Cardiac muscle cell (in vitro differentiated cells and primary cell): ENCODE measurements at regions not wholly inside any gene's neighbourhood (a gene's known extent, or its start where the extent isn't known, plus 50 kb on each side); places are given as distances from the start of the nearest gene placed in this dataset.

Source experiments
- DNase-seq, 2 donors: peaks; one replicate each; pipeline versions ENCODE4 v3.0.0 to v3.0.0-alpha.2; 2010 to 2017; ENCODE audit warnings: low read depth in 1 of 2, low spot score in 1 of 2
- H3K27ac ChIP-seq: fragments of 200-600 bp; sonication (generic); 2 replicates; pipeline ENCODE4 v1.5.1; 2016
- H3K27me3 ChIP-seq: fragments of 200-600 bp; sonication (generic); 2 replicates; pipeline ENCODE4 v1.6.0; 2016; ENCODE audit warnings: control low read depth
- H3K36me3 ChIP-seq: fragments of 200-600 bp; sonication (generic); 2 replicates; pipeline ENCODE4 v1.5.1; 2016; ENCODE audit warnings: control low read depth
- H3K4me1 ChIP-seq: fragments of 200-600 bp; sonication (generic); 2 replicates; pipeline ENCODE4 v1.8.1; 2017; ENCODE audit warnings: low read depth, mild to moderate bottlenecking, mixed run types
- H3K4me3 ChIP-seq: fragments of 200-600 bp; sonication (generic); 2 replicates; pipeline ENCODE4 v1.5.1; 2016; ENCODE audit warnings: mild to moderate bottlenecking
- H3K9me3 ChIP-seq: fragments of 200-600 bp; sonication (generic); 2 replicates; pipeline ENCODE4 v1.5.1; 2017; ENCODE audit warnings: low read depth, mild to moderate bottlenecking, control low read depth
- CTCF ChIP-seq: IDR thresholded peaks from 2 replicates; pipeline ENCODE4 v1.5.1; 2012; ENCODE audit warnings: low read depth, mild to moderate bottlenecking, low read length

GRCh38 chr16:54442864-54443263, 156.3 kb upstream of the IRX3 start:
- no peak overlapping the region for H3K27ac ChIP-seq
- H3K4me1 ChIP-seq = no peaks in the 10 kb centered on the region
- no peak for DNase-seq
- TF ChIP-seq CTCF = no peak
- no peaks in the 10 kb centered on the region for H3K36me3 ChIP-seq
- no peaks in the 10 kb centered on the region for H3K9me3 ChIP-seq
- H3K4me3 ChIP-seq = no peak overlapping the region
- no peaks in the 10 kb centered on the region for H3K27me3 ChIP-seq

DNA sequence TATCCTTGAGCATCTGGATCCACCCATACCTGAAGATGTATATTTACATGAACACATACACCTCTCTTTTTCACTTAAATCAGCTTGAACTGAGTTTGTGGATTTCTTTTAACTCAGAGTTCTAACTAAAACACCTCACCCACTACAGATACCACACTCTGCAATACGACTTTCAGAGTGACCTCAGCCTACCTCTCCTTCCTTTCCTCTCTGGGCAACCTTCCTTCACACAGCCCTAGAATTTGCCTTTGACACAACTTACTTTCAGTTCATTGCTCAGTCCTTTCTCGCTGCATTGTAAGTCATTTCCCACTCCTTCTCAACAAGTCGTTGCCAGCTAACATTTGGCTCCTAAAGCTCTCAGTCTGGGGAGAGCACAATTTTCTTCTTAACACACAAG, 151.9 kb upstream of the IRX3 start:
- Histone ChIP-seq H3K27ac (no peak overlapping the region), H3K4me3 (no peak overlapping the region), H3K27me3 (no peaks in the 10 kb centered on the region), H3K36me3 (no peaks in the 10 kb centered on the region), H3K4me1 (no peaks in the 10 kb centered on the region), H3K9me3 (no peaks in the 10 kb centered on the region)
- TF ChIP-seq CTCF = no peak
- no peak for DNase-seq

DNA sequence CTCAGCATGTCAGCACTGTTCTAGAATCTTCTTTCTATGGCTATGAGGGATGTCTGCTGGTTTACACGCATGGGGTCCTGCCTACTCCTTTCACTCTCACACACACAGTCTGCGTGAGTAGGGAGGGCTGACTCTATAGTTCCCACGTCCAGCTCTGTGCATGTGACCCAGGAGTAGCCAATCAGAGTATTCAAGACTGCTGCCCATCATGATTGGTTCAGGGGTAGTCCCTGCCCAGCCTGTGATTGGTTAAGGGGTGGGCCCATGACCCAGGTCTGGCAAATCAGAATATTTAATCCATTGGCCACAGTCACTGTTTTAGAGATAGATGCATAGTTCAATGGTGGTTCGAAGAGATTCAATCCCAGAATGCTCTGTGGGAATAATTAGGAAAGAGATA, 151.3 kb upstream of the IRX3 start:
- TF ChIP-seq CTCF = no peak
- H3K36me3 ChIP-seq = no peaks in the 10 kb centered on the region
- H3K4me1 ChIP-seq = no peaks in the 10 kb centered on the region
- DNase-seq = no peak
- no peak overlapping the region for H3K27ac ChIP-seq
- H3K4me3 ChIP-seq = no peak overlapping the region
- no peaks in the 10 kb centered on the region for H3K9me3 ChIP-seq
- H3K27me3 ChIP-seq = no peaks in the 10 kb centered on the region

DNA sequence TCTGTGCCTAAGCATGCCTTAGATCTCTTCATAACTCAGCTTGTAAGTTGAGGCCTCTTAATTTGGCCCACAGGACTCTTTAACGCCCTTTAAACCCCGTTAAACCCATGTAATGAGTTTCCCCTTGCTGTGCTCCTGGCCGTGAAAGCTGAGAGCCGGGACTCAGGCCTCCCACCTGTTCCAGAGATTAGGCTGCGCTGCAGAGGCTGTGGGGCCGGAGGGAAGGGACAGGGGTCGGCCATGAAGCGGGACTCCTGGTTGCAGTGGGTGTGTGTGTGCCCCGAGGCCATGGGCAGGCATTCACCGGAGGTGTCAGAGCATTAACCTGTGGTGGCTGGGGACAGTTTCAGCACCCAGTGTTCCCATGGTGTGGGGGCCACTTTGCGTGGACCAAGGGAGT, 150.8 kb upstream of the IRX3 start:
- no peaks in the 10 kb centered on the region for H3K9me3 ChIP-seq
- H3K27ac ChIP-seq = no peak overlapping the region
- no peaks in the 10 kb centered on the region for H3K4me1 ChIP-seq
- H3K27me3 ChIP-seq = no peaks in the 10 kb centered on the region
- TF ChIP-seq CTCF = no peak
- no peak for DNase-seq
- no peak overlapping the region for H3K4me3 ChIP-seq
- H3K36me3 ChIP-seq = no peaks in the 10 kb centered on the region

DNA sequence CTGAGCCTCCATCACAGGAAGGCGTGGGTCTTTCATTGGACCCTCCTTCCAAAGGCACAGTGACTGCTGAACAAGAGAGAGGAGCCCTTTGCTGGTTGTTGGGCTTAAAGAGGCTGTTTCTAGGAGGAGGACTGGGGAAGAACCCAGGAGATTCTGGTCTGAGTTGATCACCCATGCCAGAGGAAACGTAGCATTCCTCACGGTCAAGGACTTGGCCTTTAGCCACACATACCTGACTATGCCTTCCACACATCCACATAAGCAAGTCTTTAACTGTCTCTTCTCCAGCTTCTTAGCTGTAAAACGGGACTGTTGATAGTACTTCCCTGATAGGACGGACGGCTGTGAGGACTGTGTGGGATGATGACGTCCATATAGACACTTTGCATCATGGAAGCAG, 149.8 kb upstream of the IRX3 start:
- Histone ChIP-seq H3K4me3 (no peak overlapping the region), H3K36me3 (no peaks in the 10 kb centered on the region), H3K27me3 (no peaks in the 10 kb centered on the region), H3K27ac (no peak overlapping the region), H3K4me1 (peaks cover 9% of the 10 kb centered on the region), H3K9me3 (no peaks in the 10 kb centered on the region)
- no peak for DNase-seq
- TF ChIP-seq CTCF = no peak

DNA sequence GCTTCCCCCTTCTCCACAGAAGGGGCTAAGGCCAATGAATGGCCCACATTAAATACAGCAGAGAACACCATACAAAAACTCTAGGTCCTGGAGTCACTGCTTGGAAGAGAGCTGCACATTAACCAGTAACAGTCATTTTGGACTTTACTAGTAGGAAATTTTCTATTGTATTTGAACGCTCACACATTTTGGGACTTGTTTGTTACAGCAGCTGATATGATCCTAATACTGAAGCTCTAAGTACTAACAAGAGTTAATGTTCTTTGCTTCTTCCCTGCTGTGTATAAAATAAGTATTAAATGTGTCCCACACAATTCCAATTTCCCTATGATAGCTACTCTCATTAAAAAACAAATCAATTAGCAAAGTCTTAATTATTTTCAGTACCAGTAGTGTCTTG, 148.3 kb upstream of the IRX3 start:
- Histone ChIP-seq H3K9me3 (no peaks in the 10 kb centered on the region), H3K4me3 (no peak overlapping the region), H3K36me3 (no peaks in the 10 kb centered on the region), H3K27ac (no peak overlapping the region), H3K27me3 (no peaks in the 10 kb centered on the region), H3K4me1 (peaks cover 17% of the 10 kb centered on the region)
- TF ChIP-seq CTCF = no peak
- no peak for DNase-seq
